Endothelial cell of umbilical vein (primary cell): ENCODE measurements at regions not wholly inside any gene's neighbourhood (a gene's known extent, or its start where the extent isn't known, plus 50 kb on each side); places are given as distances from the start of the nearest gene placed in this dataset.

Source experiments
- BruUV-seq: library from RNA; stranded (reverse); fragments of 400-500 nt; replicated peaks from 2 replicates; lab custom pipeline; 2021; lab: Mats Ljungman, UMichigan
- CTCF ChIA-PET: fragments of 300-600, 350-600 bp; sonication (Branson Sonifier 250); formaldehyde crosslinking; loops from one replicate; lab custom pipeline; 2021; ENCODE audit warnings: antibody characterized with exemption, inconsistent platforms; lab: Charles Lee
- POLR2A ChIA-PET: fragments of 300-600, 350-600 bp; sonication (Branson Sonifier 250); formaldehyde crosslinking; loops from one replicate; lab custom pipeline; 2021; ENCODE audit warnings: antibody characterized with exemption, inconsistent platforms; lab: Charles Lee
- DNase-seq: peaks from one replicate; pipeline ENCODE4 v3.0.0-alpha.2; 2011; ENCODE audit warnings: low read depth, low spot score
- FAIRE-seq: peaks from 2 replicates; lab custom pipeline; 2011; peaks lifted over from hg19 to GRCh38; lab: Jason Lieb, UNC
- H2AFZ ChIP-seq: 2 replicates; pipeline ENCODE4 v1.6.0; 2012; ENCODE audit warnings: low read depth, low read length, control low read depth, inconsistent platforms
- H3K27ac ChIP-seq: 2 replicates; pipeline ENCODE4 v1.5.1; 2011; ENCODE audit warnings: low read depth, mild to moderate bottlenecking, control low read depth, low read length, moderate library complexity; ENCODE audit not compliant: insufficient read depth
- H3K27me3 ChIP-seq, 2 experiments: 2 replicates each; pipeline versions ENCODE4 v1.6.0 to v1.6.1; 2011; ENCODE audit warnings: low read length in 2 of 2, mixed read lengths in 1 of 2; ENCODE audit not compliant: control insufficient read depth in 2 of 2, insufficient read depth in 2 of 2
- H3K36me3 ChIP-seq, 2 experiments: 2 replicates in 1 of 2; 3 replicates in 1 of 2; pipeline ENCODE4 v1.5.1; 2011; ENCODE audit warnings: low read length in 2 of 2, mild to moderate bottlenecking in 1 of 2, moderate library complexity in 1 of 2; ENCODE audit not compliant: control insufficient read depth in 2 of 2, insufficient read depth in 2 of 2; ENCODE audit errors: extremely low read depth in 1 of 2
- H3K4me1 ChIP-seq: 3 replicates; pipeline ENCODE4 v1.5.1; 2011; ENCODE audit warnings: mild to moderate bottlenecking, low read length; ENCODE audit not compliant: control insufficient read depth, insufficient read depth; ENCODE audit errors: extremely low read depth
- H3K4me2 ChIP-seq: 2 replicates; pipeline ENCODE4 v1.6.1; 2011; ENCODE audit warnings: low read length, control low read depth, mixed read lengths; ENCODE audit not compliant: insufficient read depth
- H3K4me3 ChIP-seq, 3 experiments: fragments of 200-600 bp in 1 of 3; sonication (generic), shearing (Covaris generic) in 1 of 3; replicated peaks in 1 of 3; 2 replicates each; pipeline ENCODE4 v1.5.1; 2011 to 2016; ENCODE audit warnings: control low read depth in 3 of 3, low read length in 3 of 3, mild to moderate bottlenecking in 2 of 3, inconsistent platforms in 1 of 3, low read depth in 1 of 3, moderate library complexity in 1 of 3; ENCODE audit not compliant: insufficient read depth in 1 of 3
- H3K79me2 ChIP-seq: 2 replicates; pipeline ENCODE4 v1.6.0; 2012; ENCODE audit warnings: low read length, inconsistent platforms; ENCODE audit not compliant: control insufficient read depth, insufficient read depth
- H3K9ac ChIP-seq: replicated peaks from 2 replicates; pipeline ENCODE3; 2011; ENCODE audit warnings: low read length, control low read depth; ENCODE audit not compliant: insufficient read depth; ENCODE audit errors: extremely low read depth
- H3K9me1 ChIP-seq: replicated peaks from 3 replicates; pipeline ENCODE4 v1.6.0; 2011; ENCODE audit warnings: mild to moderate bottlenecking, low read length; ENCODE audit not compliant: control insufficient read depth, insufficient read depth; ENCODE audit errors: extremely low read depth
- H3K9me3 ChIP-seq: replicated peaks from 2 replicates; pipeline ENCODE4 v1.5.1; 2012; ENCODE audit warnings: low read length, inconsistent platforms; ENCODE audit not compliant: control insufficient read depth, insufficient read depth
- H4K20me1 ChIP-seq: replicated peaks from 2 replicates; pipeline ENCODE3; 2011; ENCODE audit warnings: mild to moderate bottlenecking, low read length; ENCODE audit not compliant: control insufficient read depth, insufficient read depth; ENCODE audit errors: extremely low read depth
- CTCF ChIP-seq, 2 donors: IDR thresholded peaks; 1 replicate in 1 of 2; 2 replicates in 1 of 2; pipeline ENCODE4 v1.5.1; 2011; ENCODE audit warnings: low read length in 2 of 2, mild to moderate bottlenecking in 2 of 2, moderate library complexity in 2 of 2, control low read depth in 1 of 2, inconsistent platforms in 1 of 2, low read depth in 1 of 2; ENCODE audit not compliant: insufficient read depth in 1 of 2; ENCODE audit errors: extremely low read depth in 1 of 2
- EZH2 ChIP-seq: IDR thresholded peaks from 2 replicates; pipeline ENCODE4 v1.6.1; 2012; ENCODE audit warnings: borderline replicate concordance, low read depth, mild to moderate bottlenecking, moderate library complexity, low read length, inconsistent platforms; ENCODE audit not compliant: severe bottlenecking
- FOS ChIP-seq: IDR thresholded peaks from 2 replicates; pipeline ENCODE4 v1.6.1; 2011; ENCODE audit warnings: mild to moderate bottlenecking, low read length, moderate library complexity, borderline replicate concordance; ENCODE audit not compliant: insufficient read depth
- GATA2 ChIP-seq: IDR thresholded peaks from 2 replicates; pipeline ENCODE4 v1.7.0; 2011; ENCODE audit warnings: low read depth, mild to moderate bottlenecking, moderate library complexity, mixed read lengths, low read length; ENCODE audit not compliant: insufficient read length, insufficient read depth
- JUN ChIP-seq: IDR thresholded peaks from 2 replicates; pipeline ENCODE4 v1.6.1; 2011; ENCODE audit warnings: borderline replicate concordance, low read depth; ENCODE audit not compliant: insufficient read length, insufficient read depth
- MYC ChIP-seq: IDR thresholded peaks from one replicate; pipeline ENCODE4 v1.6.1; 2011; ENCODE audit warnings: mild to moderate bottlenecking, low read depth, low read length
- POLR2A ChIP-seq: IDR thresholded peaks from 2 replicates; pipeline ENCODE4 v1.6.1; 2012; ENCODE audit warnings: low read depth, mild to moderate bottlenecking, control low read depth, low read length
- POLR2AphosphoS5 ChIP-seq: IDR thresholded peaks from 2 replicates; pipeline ENCODE4 v1.6.1; 2012; ENCODE audit warnings: low read depth, mild to moderate bottlenecking, control low read depth, low read length, moderate library complexity; ENCODE audit not compliant: insufficient read depth
- dilution Hi-C: fragments of 300-500 bp; cut with MboI; formaldehyde crosslinking; loops from one replicate; pipeline ENCODE4 v1.15.0; 2019; ENCODE audit warnings: low sequenced_read_pairs; ENCODE audit not compliant: extremely low pct_ligation_motif_present
- intact Hi-C: fragments of 100-400 bp; cut with micrococcal nuclease; formaldehyde crosslinking; loops from one replicate; pipeline ENCODE4 v1.10.0; 2022
- TF ChIP-seq, protein P1 (sequence below): IDR thresholded peaks from 2 replicates; pipeline ENCODE4 v1.6.1; 2011; ENCODE audit not compliant: insufficient read depth, insufficient read length

- Histone ChIP-seq H3K36me3 (no peaks in the 10 kb centered on the region), H4K20me1 (no peaks in the 10 kb centered on the region), H2AFZ (no peak overlapping the region), H3K9ac (no peak overlapping the region), H3K4me2 (no peak overlapping the region), H3K4me3 (no peak overlapping the region), H3K4me1 (no peaks in the 10 kb centered on the region), H3K9me1 (no peaks in the 10 kb centered on the region), H3K79me2 (no peaks in the 10 kb centered on the region), H3K27me3 (peaks cover 5% of the 10 kb centered on the region in 2 experiments), H3K9me3 (no peaks in the 10 kb centered on the region), H3K27ac (no peak overlapping the region)
- TF ChIP-seq GATA2 (no peak), CTCF (IDR thresholded peaks at IDR 0.05; ENCODE audit: extremely low read depth in 1 of 2, insufficient read depth in 1 of 2, low read depth in 1 of 2, low read length in 2 of 2) (no peak)
- FAIRE-seq: no peak
- POLR2A ChIA-PET: no interaction called here
- dilution Hi-C loops (no loop called here), intact Hi-C loops (no loop called here)
- CTCF ChIA-PET: no interaction called here
- no peak for DNase-seq
- no TSS peak for BruUV-seq
Measured at GRCh38 chr3:65303431-65303830, 615.6 kb upstream of the ADAMTS9 start.

GRCh38 chr3:65291448-65292125, 603.8 kb upstream of the ADAMTS9 start:
- H3K4me3 ChIP-seq: no peak overlapping the region
- no peaks in the 10 kb centered on the region for H3K36me3 ChIP-seq
- H3K9me3 ChIP-seq: no peaks in the 10 kb centered on the region
- H4K20me1 ChIP-seq: no peaks in the 10 kb centered on the region
- no peak overlapping the region for H3K9ac ChIP-seq
- intact Hi-C loops (no loop called here), dilution Hi-C loops (no loop called here)
- no peaks in the 10 kb centered on the region for H3K4me1 ChIP-seq
- peaks cover 3 to 4% of the 10 kb centered on the region in 2 experiments for H3K27me3 ChIP-seq
- ChIA-PET CTCF (no interaction called here), POLR2A (no interaction called here)
- no peak overlapping the region for H2AFZ ChIP-seq
- H3K9me1 ChIP-seq: no peaks in the 10 kb centered on the region
- no TSS peak for BruUV-seq
- H3K79me2 ChIP-seq: no peaks in the 10 kb centered on the region
- no peak overlapping the region for H3K27ac ChIP-seq
- TF ChIP-seq FOS: no peak
- no peak for TF ChIP-seq GATA2
- no peak for TF ChIP-seq EZH2
- no peak for TF ChIP-seq MYC
- TF ChIP-seq JUN: no peak
- no peak for TF ChIP-seq POLR2AphosphoS5
- no peak for TF ChIP-seq CTCF (IDR thresholded peaks at IDR 0.05; ENCODE audit: extremely low read depth in 1 of 2, insufficient read depth in 1 of 2, low read depth in 1 of 2, low read length in 2 of 2)
- TF ChIP-seq, protein P1, sequence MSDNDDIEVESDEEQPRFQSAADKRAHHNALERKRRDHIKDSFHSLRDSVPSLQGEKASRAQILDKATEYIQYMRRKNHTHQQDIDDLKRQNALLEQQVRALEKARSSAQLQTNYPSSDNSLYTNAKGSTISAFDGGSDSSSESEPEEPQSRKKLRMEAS: no peak
- no peak for TF ChIP-seq POLR2A
- FAIRE-seq (no peak), DNase-seq (no peak)
- no peak overlapping the region for H3K4me2 ChIP-seq
